Neural cell (in vitro differentiated cells): ENCODE measurements at regions not wholly inside any gene's neighbourhood (a gene's known extent, or its start where the extent isn't known, plus 50 kb on each side); places are given as distances from the start of the nearest gene placed in this dataset.

Source experiments
- POLR2AphosphoS5 ChIP-seq: IDR thresholded peaks from 2 replicates; pipeline ENCODE4 v1.6.1; 2012
- TF ChIP-seq, protein P1 (sequence below): IDR thresholded peaks from 2 replicates; pipeline ENCODE4 v1.6.1; 2012; ENCODE audit warnings: borderline replicate concordance

DNA sequence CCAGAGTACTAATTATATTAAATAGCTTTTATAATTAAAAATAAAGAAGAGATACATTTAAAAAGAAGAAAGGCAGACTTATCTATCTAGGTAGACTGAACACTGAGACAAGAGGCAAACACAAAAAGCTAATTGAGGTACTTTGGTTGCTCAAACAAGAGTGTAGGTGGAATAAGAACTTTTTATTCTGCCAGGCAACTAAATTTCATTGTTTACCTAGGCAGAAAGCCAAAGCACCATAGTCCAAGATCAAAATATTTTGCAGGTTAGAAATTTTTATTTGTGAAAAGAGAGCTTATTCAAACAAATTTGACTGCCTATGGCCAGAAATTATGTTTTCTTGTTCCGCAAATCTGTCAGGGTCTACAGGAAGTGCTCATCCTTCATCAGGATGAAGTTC is 499.6 kb upstream of the GBE1 start:
- TF ChIP-seq, protein P1, sequence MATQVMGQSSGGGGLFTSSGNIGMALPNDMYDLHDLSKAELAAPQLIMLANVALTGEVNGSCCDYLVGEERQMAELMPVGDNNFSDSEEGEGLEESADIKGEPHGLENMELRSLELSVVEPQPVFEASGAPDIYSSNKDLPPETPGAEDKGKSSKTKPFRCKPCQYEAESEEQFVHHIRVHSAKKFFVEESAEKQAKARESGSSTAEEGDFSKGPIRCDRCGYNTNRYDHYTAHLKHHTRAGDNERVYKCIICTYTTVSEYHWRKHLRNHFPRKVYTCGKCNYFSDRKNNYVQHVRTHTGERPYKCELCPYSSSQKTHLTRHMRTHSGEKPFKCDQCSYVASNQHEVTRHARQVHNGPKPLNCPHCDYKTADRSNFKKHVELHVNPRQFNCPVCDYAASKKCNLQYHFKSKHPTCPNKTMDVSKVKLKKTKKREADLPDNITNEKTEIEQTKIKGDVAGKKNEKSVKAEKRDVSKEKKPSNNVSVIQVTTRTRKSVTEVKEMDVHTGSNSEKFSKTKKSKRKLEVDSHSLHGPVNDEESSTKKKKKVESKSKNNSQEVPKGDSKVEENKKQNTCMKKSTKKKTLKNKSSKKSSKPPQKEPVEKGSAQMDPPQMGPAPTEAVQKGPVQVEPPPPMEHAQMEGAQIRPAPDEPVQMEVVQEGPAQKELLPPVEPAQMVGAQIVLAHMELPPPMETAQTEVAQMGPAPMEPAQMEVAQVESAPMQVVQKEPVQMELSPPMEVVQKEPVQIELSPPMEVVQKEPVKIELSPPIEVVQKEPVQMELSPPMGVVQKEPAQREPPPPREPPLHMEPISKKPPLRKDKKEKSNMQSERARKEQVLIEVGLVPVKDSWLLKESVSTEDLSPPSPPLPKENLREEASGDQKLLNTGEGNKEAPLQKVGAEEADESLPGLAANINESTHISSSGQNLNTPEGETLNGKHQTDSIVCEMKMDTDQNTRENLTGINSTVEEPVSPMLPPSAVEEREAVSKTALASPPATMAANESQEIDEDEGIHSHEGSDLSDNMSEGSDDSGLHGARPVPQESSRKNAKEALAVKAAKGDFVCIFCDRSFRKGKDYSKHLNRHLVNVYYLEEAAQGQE, result no peak
- TF ChIP-seq POLR2AphosphoS5, result no peak
